ENCODE measurements at regions not wholly inside any gene's neighbourhood (a gene's known extent, or its start where the extent isn't known, plus 50 kb on each side); places are given as distances from the start of the nearest gene placed in this dataset.

DNA sequence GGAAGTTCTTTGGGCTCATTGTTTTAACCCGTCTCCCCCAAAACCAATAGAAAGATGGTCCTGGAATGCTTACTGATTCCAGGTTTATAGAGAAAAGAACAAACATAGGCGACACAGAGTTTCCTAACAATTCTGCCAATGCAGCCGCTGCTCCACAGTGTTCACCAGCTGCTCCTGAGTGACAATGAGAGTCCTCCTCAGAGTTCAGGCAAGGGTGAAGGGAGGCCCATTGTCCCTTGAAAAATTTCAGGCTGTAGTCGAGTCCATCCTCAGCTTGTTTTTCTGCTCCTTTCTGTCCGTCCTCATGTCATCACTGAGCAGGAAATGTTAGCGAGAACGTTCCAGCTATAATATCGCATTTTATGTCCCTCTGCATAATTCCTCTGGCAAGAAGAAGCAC is 537.6 kb downstream of the TCERG1L start:
- H3K4me3 ChIP-seq (ENCODE audit: low read length): no peak overlapping the region
- no peak overlapping the region for H2BK5ac ChIP-seq (ENCODE audit: low read length)
- no CpG with 5 or more reads among the region's 8 CpGs for WGBS (ENCODE audit: extremely low coverage, insufficient coverage, low lambda C conversion rate)
- H2BK15ac ChIP-seq (replicated peaks; ENCODE audit: low read depth): no peak overlapping the region
- no peak overlapping the region for H3K27ac ChIP-seq (ENCODE audit: low read depth, low read length)
- no peaks in the 10 kb centered on the region for H3K79me1 ChIP-seq (ENCODE audit: low read length)
- H4K5ac ChIP-seq (ENCODE audit: low read length): no peak overlapping the region
- no peaks in the 10 kb centered on the region for H3K27me3 ChIP-seq (ENCODE audit: insufficient read depth, low read length, poor library complexity)
- H3K36me3 ChIP-seq (ENCODE audit: control insufficient read depth, insufficient read depth, low read length): no peaks in the 10 kb centered on the region
- no peaks in the 10 kb centered on the region for H3K79me2 ChIP-seq (ENCODE audit: control insufficient read depth, insufficient read depth, low read length)
- no peak overlapping the region for H3K4ac ChIP-seq (ENCODE audit: low read depth, low read length)
- no peak overlapping the region for H3K56ac ChIP-seq (ENCODE audit: low read length)
- no peak overlapping the region for H4K8ac ChIP-seq (ENCODE audit: low read depth, low read length)
- H3K23ac ChIP-seq (ENCODE audit: low read length): no peak overlapping the region
- H3K4me2 ChIP-seq (ENCODE audit: low read length): no peak overlapping the region
- H3K18ac ChIP-seq (ENCODE audit: low read length): no peak overlapping the region
- H3K4me1 ChIP-seq (ENCODE audit: control insufficient read depth, low read depth, low read length): no peaks in the 10 kb centered on the region
- H3K9ac ChIP-seq (ENCODE audit: low read length): no peak overlapping the region
- H2AK5ac ChIP-seq (ENCODE audit: low read length): no peak overlapping the region
- no peak for DNase-seq
- no peak overlapping the region for H2BK120ac ChIP-seq (ENCODE audit: low read depth, low read length)

GRCh38 chr10:130774871-130775270 is 536.6 kb downstream of the TCERG1L start:
- Histone ChIP-seq H3K79me1 (ENCODE audit: low read length) (no peaks in the 10 kb centered on the region), H2AK5ac (ENCODE audit: low read length) (no peak overlapping the region), H3K4ac (ENCODE audit: low read depth, low read length) (no peak overlapping the region), H3K9ac (ENCODE audit: low read length) (no peak overlapping the region), H3K4me3 (ENCODE audit: low read length) (no peak overlapping the region), H4K5ac (ENCODE audit: low read length) (no peak overlapping the region), H4K8ac (ENCODE audit: low read depth, low read length) (no peak overlapping the region), H3K79me2 (ENCODE audit: control insufficient read depth, insufficient read depth, low read length) (no peaks in the 10 kb centered on the region), H3K27me3 (ENCODE audit: insufficient read depth, low read length, poor library complexity) (no peaks in the 10 kb centered on the region), H2BK5ac (ENCODE audit: low read length) (no peak overlapping the region), H3K4me2 (ENCODE audit: low read length) (no peak overlapping the region), H3K4me1 (ENCODE audit: control insufficient read depth, low read depth, low read length) (no peaks in the 10 kb centered on the region), H3K18ac (ENCODE audit: low read length) (no peak overlapping the region), H3K27ac (ENCODE audit: low read depth, low read length) (no peak overlapping the region), H3K23ac (ENCODE audit: low read length) (no peak overlapping the region), H2BK120ac (ENCODE audit: low read depth, low read length) (no peak overlapping the region), H3K56ac (ENCODE audit: low read length) (no peak overlapping the region), H3K36me3 (ENCODE audit: control insufficient read depth, insufficient read depth, low read length) (no peaks in the 10 kb centered on the region), H2BK15ac (replicated peaks; ENCODE audit: low read depth) (no peak overlapping the region)
- no peak for DNase-seq
- no CpG with 5 or more reads among the region's 6 CpGs for WGBS (ENCODE audit: extremely low coverage, insufficient coverage, low lambda C conversion rate)

- Histone ChIP-seq H3K4me2 (ENCODE audit: low read length) (no peak overlapping the region), H2AK5ac (ENCODE audit: low read length) (no peak overlapping the region), H3K27ac (ENCODE audit: low read depth, low read length) (no peak overlapping the region), H4K8ac (ENCODE audit: low read depth, low read length) (no peak overlapping the region), H2BK5ac (ENCODE audit: low read length) (no peak overlapping the region), H3K27me3 (ENCODE audit: insufficient read depth, low read length, poor library complexity) (no peaks in the 10 kb centered on the region), H3K23ac (ENCODE audit: low read length) (no peak overlapping the region), H2BK15ac (replicated peaks; ENCODE audit: low read depth) (no peak overlapping the region), H2BK120ac (ENCODE audit: low read depth, low read length) (no peak overlapping the region), H3K79me1 (ENCODE audit: low read length) (no peaks in the 10 kb centered on the region), H3K4me3 (ENCODE audit: low read length) (no peak overlapping the region), H3K4me1 (ENCODE audit: control insufficient read depth, low read depth, low read length) (no peaks in the 10 kb centered on the region), H3K56ac (ENCODE audit: low read length) (no peak overlapping the region), H3K18ac (ENCODE audit: low read length) (no peak overlapping the region), H3K36me3 (ENCODE audit: control insufficient read depth, insufficient read depth, low read length) (no peaks in the 10 kb centered on the region), H3K9ac (ENCODE audit: low read length) (no peak overlapping the region), H3K4ac (ENCODE audit: low read depth, low read length) (no peak overlapping the region), H3K79me2 (ENCODE audit: control insufficient read depth, insufficient read depth, low read length) (no peaks in the 10 kb centered on the region), H4K5ac (ENCODE audit: low read length) (no peak overlapping the region)
- no peak for DNase-seq
- no CpG with 5 or more reads among the region's 1 CpG for WGBS (ENCODE audit: extremely low coverage, insufficient coverage, low lambda C conversion rate)
Observed at GRCh38 chr10:130775311-130775710, 536.2 kb downstream of the TCERG1L start.

DNA sequence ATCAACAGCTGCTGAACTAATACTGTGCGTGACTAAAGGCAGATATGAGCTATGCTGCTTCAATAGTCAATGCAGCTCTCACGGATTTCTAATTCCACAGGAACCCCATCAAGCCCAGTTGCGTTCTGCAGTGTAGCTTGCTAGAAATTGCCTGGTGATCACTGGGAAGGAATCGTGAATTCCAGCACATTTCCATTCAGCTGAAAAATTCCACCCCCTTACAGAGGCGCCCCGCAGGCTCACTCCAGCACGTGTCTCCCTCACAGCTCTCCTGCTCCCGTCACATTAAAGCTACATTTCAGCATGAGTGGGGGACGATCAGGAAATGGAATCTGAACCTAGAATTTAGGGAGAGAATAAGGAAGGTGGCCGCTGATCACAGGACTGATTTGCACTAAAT is 534.8 kb downstream of the TCERG1L start:
- no CpG with 5 or more reads among the region's 10 CpGs for WGBS (ENCODE audit: extremely low coverage, insufficient coverage, low lambda C conversion rate)
- no peak overlapping the region for H2BK5ac ChIP-seq (ENCODE audit: low read length)
- no peak for DNase-seq

DNA sequence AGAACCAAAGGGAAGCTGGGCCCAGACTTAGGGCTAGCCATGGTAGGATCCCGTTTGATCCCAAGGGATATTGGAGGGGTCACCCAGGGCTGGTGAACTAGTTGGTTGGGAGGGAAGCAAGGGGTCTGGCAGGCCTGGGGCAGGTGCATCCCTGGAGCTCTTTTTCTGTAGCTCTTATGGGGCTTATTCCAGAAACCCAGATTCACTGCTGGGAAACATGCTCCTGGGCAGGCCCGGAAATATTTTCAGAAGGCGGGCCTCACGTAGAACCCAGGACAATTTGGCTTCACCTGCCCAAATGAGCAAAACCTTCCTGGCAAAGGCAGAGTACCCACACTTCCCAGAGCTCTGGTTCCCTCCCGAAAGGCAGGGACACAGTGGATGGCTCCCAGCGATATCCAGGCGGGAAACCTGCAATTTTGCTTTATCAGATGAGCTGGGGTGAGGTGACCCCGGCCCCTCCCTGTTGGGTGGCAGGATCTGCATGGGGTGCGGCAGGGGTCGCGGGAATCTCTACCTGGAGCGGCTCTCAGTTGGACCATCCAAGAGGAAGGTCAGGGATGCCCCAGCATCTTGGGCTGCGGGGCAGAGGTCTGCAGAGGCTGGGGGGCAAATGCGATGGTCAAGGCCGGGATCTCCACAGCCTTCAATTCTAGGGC is 533.9 kb downstream of the TCERG1L start:
- H2BK120ac ChIP-seq (ENCODE audit: low read depth, low read length): no peak overlapping the region

More for the DNA sequence above, 534.8 kb downstream of the TCERG1L start:
- Histone ChIP-seq H3K4me2 (ENCODE audit: low read length) (no peak overlapping the region), H3K27me3 (ENCODE audit: insufficient read depth, low read length, poor library complexity) (no peaks in the 10 kb centered on the region), H3K79me2 (ENCODE audit: control insufficient read depth, insufficient read depth, low read length) (no peaks in the 10 kb centered on the region), H4K5ac (ENCODE audit: low read length) (no peak overlapping the region), H4K8ac (ENCODE audit: low read depth, low read length) (no peak overlapping the region), H3K23ac (ENCODE audit: low read length) (no peak overlapping the region), H3K4me1 (ENCODE audit: control insufficient read depth, low read depth, low read length) (no peaks in the 10 kb centered on the region), H3K27ac (ENCODE audit: low read depth, low read length) (no peak overlapping the region), H3K18ac (ENCODE audit: low read length) (no peak overlapping the region), H3K79me1 (ENCODE audit: low read length) (no peaks in the 10 kb centered on the region), H3K4ac (ENCODE audit: low read depth, low read length) (no peak overlapping the region), H3K4me3 (ENCODE audit: low read length) (no peak overlapping the region), H2BK120ac (ENCODE audit: low read depth, low read length) (no peak overlapping the region), H2AK5ac (ENCODE audit: low read length) (no peak overlapping the region), H2BK15ac (replicated peaks; ENCODE audit: low read depth) (no peak overlapping the region), H3K9ac (ENCODE audit: low read length) (no peak overlapping the region), H3K56ac (ENCODE audit: low read length) (no peak overlapping the region), H3K36me3 (ENCODE audit: control insufficient read depth, insufficient read depth, low read length) (no peaks in the 10 kb centered on the region)

GRCh38 chr10:130778166-130778545 is 533.4 kb downstream of the TCERG1L start:
- WGBS (ENCODE audit: extremely low coverage, insufficient coverage, low lambda C conversion rate): no CpG with 5 or more reads among the region's 7 CpGs
- no peak overlapping the region for H3K27ac ChIP-seq (ENCODE audit: low read depth, low read length)
- no peak overlapping the region for H2BK120ac ChIP-seq (ENCODE audit: low read depth, low read length)
- H2BK5ac ChIP-seq (ENCODE audit: low read length): no peak overlapping the region
- no peaks in the 10 kb centered on the region for H3K4me1 ChIP-seq (ENCODE audit: control insufficient read depth, low read depth, low read length)
- H3K9ac ChIP-seq (ENCODE audit: low read length): no peak overlapping the region
- no peaks in the 10 kb centered on the region for H3K79me2 ChIP-seq (ENCODE audit: control insufficient read depth, insufficient read depth, low read length)
- H3K56ac ChIP-seq (ENCODE audit: low read length): no peak overlapping the region
- H3K23ac ChIP-seq (ENCODE audit: low read length): no peak overlapping the region
- no peak overlapping the region for H3K18ac ChIP-seq (ENCODE audit: low read length)
- no peaks in the 10 kb centered on the region for H3K27me3 ChIP-seq (ENCODE audit: insufficient read depth, low read length, poor library complexity)
- DNase-seq: no peak
- H2BK15ac ChIP-seq (replicated peaks; ENCODE audit: low read depth): no peak overlapping the region
- no peak overlapping the region for H4K8ac ChIP-seq (ENCODE audit: low read depth, low read length)
- no peak overlapping the region for H3K4me2 ChIP-seq (ENCODE audit: low read length)
- H3K4ac ChIP-seq (ENCODE audit: low read depth, low read length): no peak overlapping the region
- H4K5ac ChIP-seq (ENCODE audit: low read length): no peak overlapping the region
- H3K79me1 ChIP-seq (ENCODE audit: low read length): no peaks in the 10 kb centered on the region
- no peak overlapping the region for H2AK5ac ChIP-seq (ENCODE audit: low read length)
- no peaks in the 10 kb centered on the region for H3K36me3 ChIP-seq (ENCODE audit: control insufficient read depth, insufficient read depth, low read length)
- H3K4me3 ChIP-seq (ENCODE audit: low read length): no peak overlapping the region

More for the DNA sequence above, 533.9 kb downstream of the TCERG1L start:
- Histone ChIP-seq H3K4me2 (ENCODE audit: low read length) (no peak overlapping the region), H2BK5ac (ENCODE audit: low read length) (no peak overlapping the region), H3K79me1 (ENCODE audit: low read length) (no peaks in the 10 kb centered on the region), H3K18ac (ENCODE audit: low read length) (no peak overlapping the region), H3K4ac (ENCODE audit: low read depth, low read length) (no peak overlapping the region), H3K9ac (ENCODE audit: low read length) (no peak overlapping the region), H3K23ac (ENCODE audit: low read length) (no peak overlapping the region), H3K4me1 (ENCODE audit: control insufficient read depth, low read depth, low read length) (no peaks in the 10 kb centered on the region), H2AK5ac (ENCODE audit: low read length) (no peak overlapping the region), H3K27ac (ENCODE audit: low read depth, low read length) (no peak overlapping the region), H4K8ac (ENCODE audit: low read depth, low read length) (no peak overlapping the region), H4K5ac (ENCODE audit: low read length) (no peak overlapping the region), H3K79me2 (ENCODE audit: control insufficient read depth, insufficient read depth, low read length) (no peaks in the 10 kb centered on the region), H3K56ac (ENCODE audit: low read length) (no peak overlapping the region), H3K4me3 (ENCODE audit: low read length) (no peak overlapping the region), H3K27me3 (ENCODE audit: insufficient read depth, low read length, poor library complexity) (no peaks in the 10 kb centered on the region), H2BK15ac (replicated peaks; ENCODE audit: low read depth) (no peak overlapping the region), H3K36me3 (ENCODE audit: control insufficient read depth, insufficient read depth, low read length) (no peaks in the 10 kb centered on the region)
- WGBS (ENCODE audit: extremely low coverage, insufficient coverage, low lambda C conversion rate): no CpG with 5 or more reads among the region's 15 CpGs
- DNase-seq: no peak

Measured in mesendoderm (in vitro differentiated cells).